Frontal cortex (tissue), 3 donors: ENCODE measurements at regions not wholly inside any gene's neighbourhood (a gene's known extent, or its start where the extent isn't known, plus 50 kb on each side); places are given as distances from the start of the nearest gene placed in this dataset.

Source experiments
- DNase-seq, 2 donors: peaks; one replicate each; pipeline ENCODE4 v3.0.0; 2012; ENCODE audit warnings: low spot score in 2 of 2
- FAIRE-seq: peaks from 2 replicates; lab custom pipeline; 2012; peaks lifted over from hg19 to GRCh38; lab: Jason Lieb, UNC
- donor health status: control.
- donor health status: control.
- donor health status: control.

- FAIRE-seq (no peak), DNase-seq (no peak)
Measured at GRCh38 chr7:130222-130572, 62.2 kb upstream of the FAM20C start.

- no peak for DNase-seq
- no peak for FAIRE-seq
Measured at GRCh38 chr7:130875-131780, 61.2 kb upstream of the FAM20C start.

DNA sequence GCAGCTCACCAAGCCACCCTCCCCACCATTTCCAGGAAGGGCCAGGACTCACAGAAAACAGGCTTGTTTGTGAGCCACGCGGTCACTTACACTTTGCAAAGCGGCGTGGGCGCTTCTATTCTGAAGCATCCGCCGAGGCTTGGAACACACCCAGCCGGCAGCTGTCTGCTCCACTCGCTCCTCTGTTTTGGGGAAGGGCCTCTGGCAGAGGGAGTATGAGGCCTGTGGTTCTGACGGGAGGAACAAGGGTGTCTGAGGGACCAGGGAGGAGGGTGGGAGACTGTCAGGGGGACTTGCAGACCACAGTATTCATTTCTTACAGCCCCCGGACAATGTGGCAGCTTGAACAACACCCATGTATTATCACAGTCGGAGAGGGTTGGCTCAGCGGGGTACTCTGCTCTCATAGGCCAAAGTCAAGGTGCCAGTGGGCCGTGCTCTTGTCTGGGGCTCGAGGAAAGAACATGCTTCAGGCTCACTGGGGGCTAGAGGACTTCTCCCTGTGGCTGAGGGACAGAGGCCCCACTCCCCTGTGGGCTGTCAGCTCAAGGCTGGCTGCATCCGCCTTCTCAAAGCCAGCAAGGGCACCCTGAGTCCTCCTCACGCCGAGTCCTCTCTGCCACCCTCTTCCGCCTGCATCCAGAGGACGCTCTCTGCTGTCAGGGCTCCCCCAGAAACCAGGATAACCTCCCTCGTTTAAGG lies 60.4 kb upstream of the FAM20C start:
- FAIRE-seq (no peak), DNase-seq (peak; percentile 49 to 53)

DNA sequence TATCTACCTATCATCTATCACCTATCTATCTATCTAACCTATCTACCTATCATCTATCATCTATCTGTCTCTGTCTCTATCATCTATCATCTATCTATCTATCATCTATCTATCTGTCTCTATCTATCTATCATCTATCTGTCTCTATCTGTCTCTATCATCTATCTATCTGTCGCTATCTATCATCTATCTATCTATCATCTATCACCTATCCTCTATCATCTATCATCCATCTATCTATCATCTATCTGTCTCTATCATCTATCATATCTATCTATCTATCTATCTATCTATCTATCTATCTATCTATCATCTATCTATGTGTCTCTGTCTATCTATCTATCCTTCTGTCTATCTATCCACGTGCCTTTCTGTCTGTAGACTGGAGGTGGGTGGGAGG lies 59.5 kb upstream of the FAM20C start:
- DNase-seq (no peak), FAIRE-seq (no peak)

GRCh38 chr7:133470-133869 lies 58.9 kb upstream of the FAM20C start:
- no peak for DNase-seq
- no peak for FAIRE-seq

GRCh38 chr7:134029-134428 lies 58.3 kb upstream of the FAM20C start:
- FAIRE-seq (no peak), DNase-seq (no peak)

DNA sequence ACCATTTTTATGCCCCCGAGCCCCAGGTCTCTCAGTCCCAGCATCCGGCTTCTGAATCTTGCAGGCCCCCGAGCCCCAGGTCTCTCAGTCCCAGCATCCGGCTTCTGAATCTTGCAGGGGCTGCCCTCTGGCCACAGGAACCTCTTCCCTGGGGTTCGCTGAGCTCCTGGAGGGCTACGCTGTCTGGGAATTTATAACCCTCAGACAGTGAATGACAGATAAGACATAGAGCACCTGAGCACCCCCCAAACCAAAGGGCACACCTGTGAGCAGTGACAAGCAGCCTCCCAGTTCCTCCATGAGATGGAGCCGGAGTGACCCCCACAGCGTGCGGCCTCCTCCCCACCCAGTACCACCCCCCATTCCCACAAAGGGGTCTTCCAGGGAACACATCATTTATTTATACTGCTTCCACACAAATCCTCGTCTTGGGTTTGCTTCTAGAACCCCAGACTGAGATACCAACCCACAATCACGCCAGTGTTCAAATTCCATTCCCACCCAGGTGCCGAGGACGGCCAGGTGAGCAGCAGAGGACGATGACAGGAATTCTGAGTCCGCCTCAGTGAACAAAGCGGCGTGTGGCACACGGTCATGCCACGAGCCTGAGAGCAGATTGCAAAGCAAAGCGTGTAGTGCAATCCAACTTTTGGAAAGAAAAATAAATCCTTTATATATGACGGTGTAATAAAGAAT lies 57.7 kb upstream of the FAM20C start:
- FAIRE-seq: no peak

GRCh38 chr7:135257-135653 lies 57.1 kb upstream of the FAM20C start:
- DNase-seq: no peak

More for the DNA sequence above, 57.7 kb upstream of the FAM20C start:
- DNase-seq: no peak

GRCh38 chr7:135731-136645 lies 56.4 kb upstream of the FAM20C start:
- no peak for FAIRE-seq

More at GRCh38 chr7:135257-135653, 57.1 kb upstream of the FAM20C start:
- FAIRE-seq: no peak

GRCh38 chr7:137094-137891 lies 55.1 kb upstream of the FAM20C start:
- FAIRE-seq (no peak), DNase-seq (no peak)

More at GRCh38 chr7:135731-136645, 56.4 kb upstream of the FAM20C start:
- DNase-seq: no peak

GRCh38 chr7:139131-139530 lies 53.2 kb upstream of the FAM20C start:
- FAIRE-seq (no peak), DNase-seq (no peak)

- FAIRE-seq: no peak
- DNase-seq: no peak
Measured at GRCh38 chr7:139561-140243, 52.7 kb upstream of the FAM20C start.

GRCh38 chr7:140996-141395 lies 51.4 kb upstream of the FAM20C start:
- DNase-seq (no peak), FAIRE-seq (no peak)

GRCh38 chr7:142248-142941 lies 50.0 kb upstream of the FAM20C start:
- no peak for FAIRE-seq
- no peak for DNase-seq
